Stomach (tissue), 4 donors: ENCODE measurements at regions not wholly inside any gene's neighbourhood (a gene's known extent, or its start where the extent isn't known, plus 50 kb on each side); places are given as distances from the start of the nearest gene placed in this dataset.

Experiments
- POLR2A ChIP-seq, 4 donors: fragments of 450-650 bp; IDR thresholded peaks; one replicate each; pipeline ENCODE4 v1.6.1; 2016; ENCODE audit warnings: antibody characterized with exemption in 4 of 4, control low read depth in 2 of 4, mild to moderate bottlenecking in 1 of 4, moderate library complexity in 1 of 4
- TF ChIP-seq, protein P1 (sequence below), 7 experiments: fragments of 450-650 bp in 4 of 7; fragments of 200-600 bp in 3 of 7; sonication (generic) in 3 of 7; IDR thresholded peaks; one replicate each; pipeline ENCODE4 v1.5.1; 2016 to 2019; ENCODE audit warnings: antibody characterized with exemption in 7 of 7, control low read depth in 2 of 7, mild to moderate bottlenecking in 1 of 7

DNA sequence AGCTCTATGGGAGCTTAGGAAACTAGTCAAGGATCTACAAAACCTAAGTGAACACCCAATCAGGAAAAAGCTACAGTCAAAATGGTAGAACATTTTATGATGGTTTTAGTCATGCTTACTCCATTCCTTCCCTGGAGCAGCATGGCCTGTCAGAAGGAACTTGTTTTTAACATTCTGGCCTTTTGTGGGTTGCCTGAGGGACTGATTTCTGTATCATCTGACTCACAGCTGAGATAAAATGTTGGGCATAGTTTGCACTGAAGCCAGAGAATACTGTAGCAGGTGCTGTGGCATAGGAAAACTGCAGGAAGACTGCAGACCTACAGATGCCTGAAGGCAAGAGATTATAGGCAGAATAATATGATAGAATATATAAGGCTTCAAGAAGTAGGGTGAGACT lies 719.6 kb upstream of the GRAMD2B start:
- TF ChIP-seq POLR2A (IDR thresholded peaks at IDR 0.05), result no peak
- TF ChIP-seq, protein P1, sequence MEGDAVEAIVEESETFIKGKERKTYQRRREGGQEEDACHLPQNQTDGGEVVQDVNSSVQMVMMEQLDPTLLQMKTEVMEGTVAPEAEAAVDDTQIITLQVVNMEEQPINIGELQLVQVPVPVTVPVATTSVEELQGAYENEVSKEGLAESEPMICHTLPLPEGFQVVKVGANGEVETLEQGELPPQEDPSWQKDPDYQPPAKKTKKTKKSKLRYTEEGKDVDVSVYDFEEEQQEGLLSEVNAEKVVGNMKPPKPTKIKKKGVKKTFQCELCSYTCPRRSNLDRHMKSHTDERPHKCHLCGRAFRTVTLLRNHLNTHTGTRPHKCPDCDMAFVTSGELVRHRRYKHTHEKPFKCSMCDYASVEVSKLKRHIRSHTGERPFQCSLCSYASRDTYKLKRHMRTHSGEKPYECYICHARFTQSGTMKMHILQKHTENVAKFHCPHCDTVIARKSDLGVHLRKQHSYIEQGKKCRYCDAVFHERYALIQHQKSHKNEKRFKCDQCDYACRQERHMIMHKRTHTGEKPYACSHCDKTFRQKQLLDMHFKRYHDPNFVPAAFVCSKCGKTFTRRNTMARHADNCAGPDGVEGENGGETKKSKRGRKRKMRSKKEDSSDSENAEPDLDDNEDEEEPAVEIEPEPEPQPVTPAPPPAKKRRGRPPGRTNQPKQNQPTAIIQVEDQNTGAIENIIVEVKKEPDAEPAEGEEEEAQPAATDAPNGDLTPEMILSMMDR (IDR thresholded peaks at IDR 0.05), result no peak
